GM03348 (cell line): ENCODE measurements at regions not wholly inside any gene's neighbourhood (a gene's known extent, or its start where the extent isn't known, plus 50 kb on each side); places are given as distances from the start of the nearest gene placed in this dataset.
A peak's percentile ranks its signal among the peaks of the same experiment; 100 is the strongest.

Source experiments
- DNase-seq: peaks from one replicate; pipeline ENCODE4 v3.0.0; 2012; ENCODE audit warnings: low spot score

GRCh38 chr6:4322846-4323309 lies 187.5 kb upstream of the ECI2 start:
- DNase-seq, result no peak

DNA sequence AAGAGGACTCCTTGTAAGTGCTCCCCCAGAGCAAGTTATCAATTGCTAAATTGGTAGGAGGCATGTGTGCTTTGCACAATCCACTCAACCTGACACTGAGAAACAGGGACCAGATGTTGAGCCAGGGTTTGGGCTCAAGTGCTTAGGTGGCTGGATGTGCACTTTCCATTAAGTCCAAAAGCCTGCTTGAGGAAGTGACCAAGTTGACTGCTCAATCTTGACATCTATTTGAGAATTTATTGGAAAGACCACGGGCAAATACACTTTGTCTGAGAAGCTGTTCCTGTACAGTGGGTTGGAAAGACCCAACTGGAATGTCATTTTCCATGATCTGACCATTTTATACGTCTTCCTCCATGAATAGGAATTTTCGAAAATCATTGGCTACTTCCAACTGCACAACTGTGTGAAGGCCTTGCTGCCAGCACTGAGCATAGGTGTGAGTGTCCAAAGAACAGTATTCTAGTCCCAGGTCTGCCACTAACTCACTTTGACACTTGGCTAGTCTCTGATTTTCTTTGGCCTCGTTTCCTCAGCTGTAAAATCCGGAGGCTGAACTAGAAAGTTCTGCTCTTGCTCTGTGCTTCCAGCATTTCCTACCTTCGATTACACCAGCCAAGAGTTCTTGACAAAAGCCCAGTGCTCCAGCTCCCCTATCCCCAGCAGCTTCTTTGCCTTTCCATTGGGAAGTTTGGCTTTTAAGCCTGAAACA lies 186.9 kb upstream of the ECI2 start:
- DNase-seq, result no peak

DNA sequence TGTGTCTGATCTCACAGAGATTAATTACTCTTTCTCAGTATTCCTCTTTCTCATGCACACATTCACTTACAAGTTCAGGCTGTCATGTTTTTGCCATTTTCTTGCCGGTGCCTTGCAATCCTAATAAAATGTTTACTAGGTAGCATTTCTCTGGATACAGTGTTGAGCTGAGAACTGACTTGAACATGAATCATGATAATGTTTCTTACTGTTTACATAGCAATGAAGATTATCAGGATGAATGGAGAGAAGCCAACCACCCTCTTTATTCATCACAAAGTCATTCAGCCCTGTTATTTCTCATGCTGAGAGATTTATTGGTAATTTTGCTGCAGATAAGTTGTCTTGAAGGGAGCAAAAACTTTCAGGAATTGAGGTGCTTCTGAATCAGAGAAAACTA lies 185.5 kb upstream of the ECI2 start:
- DNase-seq, result peak; percentile 60

DNA sequence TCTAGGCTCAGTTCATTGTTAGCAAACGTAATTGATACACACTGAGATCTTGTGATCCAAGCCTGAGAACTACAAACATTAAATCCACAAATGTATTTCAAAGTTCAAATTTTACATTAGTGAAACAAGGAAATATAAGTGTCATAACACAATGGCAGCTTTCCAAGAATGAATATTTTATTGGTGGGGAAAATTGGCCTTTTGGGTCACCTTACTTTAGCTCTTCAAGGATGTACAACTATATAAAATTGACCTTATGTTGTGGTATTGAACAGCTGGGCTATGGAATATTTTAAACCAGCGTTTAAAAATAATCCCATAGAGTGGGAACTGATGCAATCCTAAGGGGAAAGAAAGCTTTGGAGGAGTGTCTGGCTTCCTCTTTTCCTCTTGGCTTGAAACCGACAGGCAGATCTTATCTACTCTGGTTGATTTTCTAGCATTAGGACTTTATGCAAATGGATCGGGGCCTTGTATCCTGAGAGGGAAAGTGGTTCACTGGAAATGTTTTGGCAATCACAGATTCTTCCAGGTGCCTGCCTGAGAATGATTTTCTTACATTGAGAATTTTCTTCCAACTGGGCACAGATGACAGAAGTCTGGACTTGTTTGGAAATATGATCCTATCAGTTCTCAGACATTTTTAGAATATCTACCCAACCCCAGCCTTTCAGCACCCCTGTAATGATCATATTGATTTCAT lies 184.8 kb upstream of the ECI2 start:
- peak; percentile 35 for DNase-seq

GRCh38 chr6:4318321-4318720 lies 182.9 kb upstream of the ECI2 start:
- DNase-seq, result no peak

DNA sequence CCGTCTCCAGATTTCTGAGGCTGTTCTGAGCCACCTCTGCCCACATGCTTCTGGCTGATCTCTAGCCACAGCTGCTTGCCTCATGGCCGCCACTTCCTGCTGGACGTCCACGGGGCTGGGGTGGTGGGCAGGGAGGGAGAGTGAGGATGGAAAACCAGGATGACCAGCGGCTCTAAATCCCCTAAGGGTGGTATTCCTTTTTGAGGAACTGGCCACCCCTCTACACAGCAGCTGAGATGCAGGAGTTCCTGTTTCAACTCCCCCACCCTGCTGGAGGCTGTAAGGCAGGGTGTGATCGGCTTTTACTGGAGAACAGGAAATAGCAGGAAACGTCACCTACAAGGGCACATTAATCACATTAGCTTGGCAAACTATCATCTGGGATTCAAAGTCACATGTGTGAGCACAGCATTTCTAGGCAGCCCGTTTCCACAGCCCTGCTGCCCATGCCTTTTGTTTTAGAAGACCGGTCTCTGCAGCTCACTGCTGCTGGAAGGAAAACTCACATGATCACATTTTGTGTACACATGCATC lies 181.6 kb upstream of the ECI2 start:
- DNase-seq, result peak; percentile 82

GRCh38 chr6:4314201-4314707 lies 178.9 kb upstream of the ECI2 start:
- DNase-seq, result no peak

DNA sequence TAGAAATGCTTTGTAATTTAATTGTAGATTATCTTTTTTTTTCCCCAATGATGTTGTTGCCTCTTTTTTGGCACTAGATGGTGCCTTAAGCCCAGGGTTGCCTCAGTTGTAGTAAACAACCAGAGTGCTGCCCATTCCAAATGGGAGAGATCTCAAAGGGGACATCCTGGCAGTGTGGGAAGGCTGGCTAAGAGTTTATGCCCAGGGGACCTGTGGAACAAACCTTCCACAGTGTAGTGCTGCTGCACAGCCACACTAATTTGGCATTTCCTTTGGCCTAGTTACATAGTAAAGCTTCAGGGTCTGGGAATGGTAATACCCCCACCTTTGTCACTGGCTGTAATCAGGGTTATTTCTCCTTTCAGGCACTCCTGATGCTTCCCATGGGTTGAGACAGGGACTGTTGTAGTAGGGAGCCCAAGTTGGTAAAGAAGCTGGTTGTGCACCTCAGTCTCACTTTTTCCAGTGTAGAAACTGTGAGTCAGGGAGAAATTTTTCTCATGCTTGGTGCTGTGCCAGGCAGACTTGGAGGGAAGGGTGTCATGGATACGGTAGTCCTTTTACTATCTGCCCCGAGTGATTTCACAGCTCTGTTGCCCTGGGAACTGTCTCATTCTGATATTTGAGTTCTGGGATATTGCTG lies 177.8 kb upstream of the ECI2 start:
- peak; percentile 83 for DNase-seq

GRCh38 chr6:4311976-4312860 lies 176.8 kb upstream of the ECI2 start:
- DNase-seq, result no peak

GRCh38 chr6:4309540-4309939 lies 174.2 kb upstream of the ECI2 start:
- no peak for DNase-seq

- DNase-seq, result no peak
These were observed 173.0 kb upstream of the ECI2 start for GRCh38 chr6:4308364-4308763.

DNA sequence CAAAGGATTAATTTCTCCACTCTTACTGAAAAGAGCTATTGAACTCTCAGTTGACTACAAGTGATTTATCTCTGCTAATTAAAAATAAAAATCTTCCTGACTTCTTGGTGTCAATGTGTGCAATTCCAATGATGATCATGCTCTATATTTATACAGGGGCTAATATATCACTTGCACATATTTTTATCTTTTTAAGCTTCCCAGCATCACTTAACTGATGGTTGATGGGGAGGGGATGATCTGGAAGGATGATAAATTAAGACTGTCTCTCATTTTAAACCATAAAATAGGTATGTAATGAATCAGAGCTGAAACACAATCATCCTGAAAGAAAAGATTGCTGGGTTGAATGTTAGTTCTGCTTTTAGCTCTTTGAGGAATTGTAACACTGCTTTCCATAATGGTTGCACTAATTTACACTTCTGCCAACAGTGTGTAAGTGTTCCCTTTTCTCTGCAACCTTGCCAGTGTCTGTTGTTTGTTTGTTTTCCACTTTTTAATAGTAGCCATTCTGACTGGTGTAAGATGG lies 169.6 kb upstream of the ECI2 start:
- no peak for DNase-seq

GRCh38 chr6:4303638-4304037 lies 168.3 kb upstream of the ECI2 start:
- no peak for DNase-seq

GRCh38 chr6:4302524-4302923 lies 167.1 kb upstream of the ECI2 start:
- no peak for DNase-seq

GRCh38 chr6:4301871-4302270 lies 166.5 kb upstream of the ECI2 start:
- no peak for DNase-seq

GRCh38 chr6:4300917-4301316 lies 165.5 kb upstream of the ECI2 start:
- DNase-seq, result no peak

GRCh38 chr6:4299476-4299875 lies 164.1 kb upstream of the ECI2 start:
- no peak for DNase-seq

DNA sequence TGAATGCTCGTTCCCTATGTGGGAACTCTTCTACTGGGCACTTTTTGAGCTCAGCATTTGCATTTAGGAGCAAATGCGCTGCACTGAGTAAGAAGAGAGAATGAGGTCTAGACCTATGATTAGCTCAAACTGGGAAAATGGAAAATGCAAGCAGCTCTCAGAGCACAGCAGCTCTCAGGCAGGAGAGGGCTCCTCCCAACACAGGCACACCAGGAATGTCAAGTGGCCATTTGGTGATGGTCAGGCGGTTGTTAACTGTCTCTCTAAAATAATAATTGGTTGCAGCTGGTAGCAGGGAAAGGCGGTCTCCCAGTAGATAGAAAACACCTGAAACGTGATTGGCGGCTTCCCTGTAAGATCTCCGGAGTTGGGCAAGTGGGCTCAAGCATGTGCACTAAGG lies 162.0 kb upstream of the ECI2 start:
- no peak for DNase-seq

DNA sequence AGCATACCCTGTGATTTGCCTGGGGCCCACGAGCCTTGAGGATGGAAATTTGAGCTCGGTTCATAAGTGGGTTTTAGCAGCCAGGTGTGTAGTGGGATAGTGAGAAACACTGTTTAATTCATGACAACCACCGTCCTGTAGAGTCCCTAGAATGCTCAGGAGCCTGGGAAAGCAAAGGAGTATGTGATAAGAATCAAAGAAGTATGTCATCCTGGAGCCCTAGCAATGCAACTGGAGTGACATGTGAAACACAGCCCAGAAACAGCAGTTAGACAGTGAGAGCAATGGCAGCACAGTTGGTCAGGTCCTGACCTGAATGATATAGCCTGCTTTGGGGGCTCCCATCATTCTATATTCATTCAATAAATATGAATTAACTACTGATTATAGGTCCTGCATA lies 161.2 kb upstream of the ECI2 start:
- no peak for DNase-seq

- no peak for DNase-seq
These were observed 160.4 kb upstream of the ECI2 start for GRCh38 chr6:4295783-4296155.

DNA sequence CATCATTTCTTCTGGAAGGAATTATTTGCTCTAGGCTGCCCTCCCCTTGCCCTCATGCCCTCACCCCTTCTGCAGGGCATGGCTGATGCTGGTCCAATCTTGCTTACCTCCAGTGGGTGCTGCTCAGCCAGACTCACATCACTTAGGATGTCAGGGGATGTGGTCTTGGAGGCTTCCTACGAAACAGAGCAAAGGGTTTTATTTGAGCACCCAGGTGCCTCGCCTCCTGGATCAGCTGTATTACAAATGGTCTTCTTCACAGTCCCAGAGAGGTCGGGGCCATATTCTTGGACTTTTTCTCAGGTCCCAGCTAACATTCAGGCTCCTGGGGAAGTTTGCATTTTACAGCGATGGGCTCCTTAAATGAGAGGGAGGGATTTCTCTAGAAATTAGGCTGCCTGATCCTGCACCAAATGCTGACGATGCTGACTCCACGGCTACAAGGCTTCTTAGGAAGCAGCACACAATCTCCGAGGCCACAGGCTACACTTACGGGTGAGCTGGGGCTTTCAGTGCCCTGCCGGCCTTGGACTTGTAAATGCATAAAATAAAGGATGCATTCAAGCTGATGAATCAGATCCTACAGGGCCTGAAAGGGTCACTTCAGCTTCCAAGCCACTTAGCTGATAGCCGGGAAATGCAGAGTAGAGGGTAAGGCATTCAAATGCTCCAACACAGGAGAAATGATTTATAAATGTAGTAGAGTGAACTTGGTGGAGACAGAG lies 159.8 kb upstream of the ECI2 start:
- DNase-seq, result no peak
